ENCODE measurements at regions not wholly inside any gene's neighbourhood (a gene's known extent, or its start where the extent isn't known, plus 50 kb on each side); places are given as distances from the start of the nearest gene placed in this dataset.
A peak's percentile ranks its signal among the peaks of the same experiment; 100 is the strongest.
"Not testable (repeated sequence)": the region's sequence is repeated elsewhere in the genome, so short reads cannot be mapped to it uniquely, and the experiment has no call there.

DNA sequence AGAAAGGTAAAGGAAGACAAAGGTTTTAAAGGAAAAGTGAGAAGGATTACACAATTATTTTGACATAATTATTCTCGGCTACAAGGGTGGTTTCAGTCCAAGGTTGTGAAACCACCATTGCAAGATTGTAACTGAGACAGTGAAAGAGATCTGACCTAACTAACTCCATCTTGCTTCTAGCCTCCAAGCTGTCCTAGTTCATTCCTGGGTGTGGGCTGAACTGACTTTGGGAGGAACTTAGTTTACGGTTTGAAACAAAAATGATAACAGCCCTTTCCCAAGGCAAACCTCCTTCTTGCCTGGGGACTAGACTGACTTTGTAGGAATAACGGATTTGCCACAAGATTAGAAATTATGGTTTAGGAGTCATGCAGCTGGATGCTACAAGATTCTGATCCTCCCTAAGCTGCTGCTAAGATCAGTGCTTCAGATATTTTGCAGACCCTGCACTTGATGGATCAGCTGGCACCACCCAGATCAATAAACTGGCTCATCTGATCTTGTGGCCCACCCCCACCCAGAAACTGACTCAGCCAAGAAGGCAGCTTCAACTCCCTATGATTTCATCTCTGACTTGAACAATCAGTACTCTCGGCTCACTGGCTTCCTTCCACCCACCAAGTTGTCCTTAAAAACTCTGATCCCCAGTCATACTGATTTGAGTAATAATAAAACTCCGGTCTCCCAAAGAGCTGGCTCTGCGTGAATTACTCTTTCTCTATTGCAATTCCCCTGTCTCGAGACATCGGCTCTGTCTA is 57.7 kb upstream of the AADACL2 start:
- H3K27me3 ChIP-seq = 0 out of 2 replicates have a peak, but pooled peaks cover 4% of the 10 kb centered on the region
- no peak for DNase-seq
- no peak overlapping the region for H3K4me3 ChIP-seq
- H3K9me3 ChIP-seq = peaks cover 3% of the 10 kb centered on the region; the same call in 1 of the 2 replicates
- H3K36me3 ChIP-seq = no peaks in the 10 kb centered on the region

DNA sequence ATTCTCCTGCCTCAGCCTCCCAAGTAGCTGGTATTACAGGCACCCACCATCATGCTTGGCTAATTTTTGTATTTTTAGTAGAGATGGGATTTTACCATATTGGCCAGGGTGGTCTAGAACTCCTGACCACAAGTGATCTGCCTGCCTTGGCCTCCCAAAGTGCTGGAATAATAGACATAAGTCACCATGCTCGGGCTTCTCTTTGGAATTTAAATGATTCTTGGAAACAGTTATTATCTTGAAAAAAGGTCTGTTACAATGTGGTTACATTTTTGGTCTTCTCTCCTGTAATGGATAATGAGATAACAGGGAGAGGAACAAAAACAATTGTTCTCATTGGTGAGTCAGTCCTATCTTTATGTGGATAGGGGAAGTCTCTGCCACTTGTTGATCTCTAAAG is 59.8 kb upstream of the AADACL2 start:
- no peak for DNase-seq
- 0 out of 2 replicates have a peak, but pooled peaks cover 4% of the 10 kb centered on the region for H3K27me3 ChIP-seq
- H3K36me3 ChIP-seq = no peaks in the 10 kb centered on the region
- H3K4me3 ChIP-seq = no peak overlapping the region
- peaks cover under 1% of the 10 kb centered on the region for H3K9me3 ChIP-seq

DNA sequence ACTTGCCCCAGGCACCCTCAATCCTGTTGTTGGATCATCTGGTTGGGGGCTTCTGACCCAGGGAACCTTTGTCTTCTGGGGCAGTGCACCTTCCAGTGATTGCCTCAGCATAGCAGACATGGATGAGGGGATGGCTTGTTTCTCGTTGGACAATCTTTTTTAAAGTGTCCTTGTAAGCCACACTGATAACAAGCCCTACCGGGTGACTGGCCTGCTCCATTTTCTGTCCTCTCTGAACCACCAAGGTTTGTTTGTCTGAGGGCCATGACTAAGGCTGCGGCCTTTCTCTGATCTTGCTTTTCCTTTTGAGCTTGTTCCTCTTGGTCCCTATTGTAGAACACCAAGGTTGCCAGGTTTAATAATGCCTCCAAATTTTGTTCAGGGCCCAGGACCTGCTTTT is 66.0 kb upstream of the AADACL2 start:
- H3K4me3 ChIP-seq, H3K27me3 ChIP-seq, H3K36me3 ChIP-seq, H3K9me3 ChIP-seq, DNase-seq: not testable (repeated sequence)

DNA sequence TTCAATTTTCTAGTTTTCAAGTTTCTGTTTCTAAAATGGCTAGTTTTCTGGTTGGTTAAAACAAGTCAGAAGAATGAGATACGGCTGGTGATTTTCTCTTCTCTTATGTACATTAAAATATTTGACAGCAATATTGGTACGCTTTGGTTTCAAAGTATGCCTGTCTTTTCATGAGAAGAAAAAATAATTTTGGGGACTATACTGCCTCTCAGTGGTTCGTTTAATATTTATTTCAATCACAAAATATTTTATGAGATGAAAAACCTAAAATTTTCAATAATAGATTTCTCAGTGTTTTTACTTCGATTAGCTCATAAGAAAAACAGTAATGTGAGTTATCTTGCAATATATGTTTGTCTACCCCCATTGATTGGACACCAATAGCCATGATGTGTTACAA is 72.8 kb upstream of the AADACL2 start:
- H3K4me3 ChIP-seq = no peak overlapping the region
- H3K9me3 ChIP-seq = no peaks in the 10 kb centered on the region
- H3K27me3 ChIP-seq = no peaks in the 10 kb centered on the region
- no peak for DNase-seq
- no peaks in the 10 kb centered on the region for H3K36me3 ChIP-seq

DNA sequence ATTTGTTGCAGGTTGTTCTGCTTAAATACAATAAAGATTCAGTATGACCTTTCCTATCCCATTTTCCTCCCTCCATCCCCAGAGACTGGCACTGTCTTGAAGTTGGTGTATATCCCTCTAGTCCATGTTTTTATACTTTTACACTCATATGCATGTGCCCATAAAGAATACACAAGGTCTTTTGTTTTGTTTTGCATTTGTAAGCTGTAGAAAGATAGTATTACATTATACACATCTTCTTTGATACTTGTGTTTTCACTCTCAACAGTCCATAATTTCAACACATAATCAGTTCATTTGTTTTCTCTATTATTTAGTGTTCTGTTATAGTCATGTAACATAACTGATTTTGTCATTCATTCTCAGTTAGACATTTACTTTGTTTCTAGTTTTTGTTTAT is 88.7 kb upstream of the AADACL2 start:
- no peaks in the 10 kb centered on the region for H3K36me3 ChIP-seq
- H3K27me3 ChIP-seq = no peaks in the 10 kb centered on the region
- H3K4me3 ChIP-seq = no peak overlapping the region
- no peaks in the 10 kb centered on the region for H3K9me3 ChIP-seq
- no peak for DNase-seq

DNA sequence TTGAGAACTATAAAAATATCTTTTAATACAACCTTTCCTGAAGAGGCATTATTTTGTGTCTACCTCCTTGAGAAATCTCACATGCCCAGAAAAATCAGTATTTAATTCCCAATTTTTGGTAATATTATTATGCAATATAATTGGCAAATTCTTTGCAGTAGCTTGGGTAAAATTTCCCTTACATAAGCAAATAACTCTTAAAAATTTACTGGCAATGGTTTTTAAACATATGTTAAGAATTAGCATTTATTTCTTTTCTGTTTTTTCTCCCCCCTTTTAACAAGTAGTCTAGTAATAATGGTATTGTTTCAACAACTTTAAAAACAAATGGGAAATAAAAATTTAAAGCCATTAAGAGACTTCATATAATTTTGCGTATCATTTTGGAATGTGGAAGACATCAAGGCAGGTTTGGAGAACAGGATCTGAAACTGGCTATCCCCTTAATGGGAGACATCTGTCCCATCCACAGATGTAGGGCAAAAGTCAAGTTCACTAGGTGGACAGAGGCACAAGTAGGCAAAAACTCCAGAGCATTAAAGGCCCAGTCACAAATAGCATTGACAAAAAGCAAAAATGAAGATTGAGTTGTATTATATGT is 89.6 kb upstream of the AADACL2 start:
- no peak for DNase-seq
- Histone ChIP-seq H3K4me3 (no peak overlapping the region), H3K9me3 (no peaks in the 10 kb centered on the region)

DNA sequence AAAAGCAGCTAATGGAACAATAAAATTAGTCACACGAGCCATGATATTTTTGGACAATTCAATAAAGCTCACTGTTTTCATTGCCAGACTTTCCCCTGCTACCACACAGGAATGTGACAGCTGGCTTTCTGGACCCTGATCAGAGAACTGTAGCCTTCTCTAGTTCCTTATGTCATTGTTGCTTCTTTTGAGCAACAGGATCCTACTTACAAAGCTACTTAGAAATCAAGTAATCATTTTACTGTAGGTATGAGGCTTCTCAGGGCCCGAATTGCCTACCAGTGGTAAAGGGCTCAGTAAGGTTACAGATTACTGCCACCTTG is 94.3 kb upstream of the AADACL2 start:
- H3K4me3 ChIP-seq = no peak overlapping the region
- no peaks in the 10 kb centered on the region for H3K9me3 ChIP-seq
- H3K27me3 ChIP-seq = no peaks in the 10 kb centered on the region
- DNase-seq = peak; percentile 19
- no peaks in the 10 kb centered on the region for H3K36me3 ChIP-seq

More for the DNA sequence above, 89.6 kb upstream of the AADACL2 start:
- Histone ChIP-seq H3K36me3 (no peaks in the 10 kb centered on the region), H3K27me3 (no peaks in the 10 kb centered on the region)

DNA sequence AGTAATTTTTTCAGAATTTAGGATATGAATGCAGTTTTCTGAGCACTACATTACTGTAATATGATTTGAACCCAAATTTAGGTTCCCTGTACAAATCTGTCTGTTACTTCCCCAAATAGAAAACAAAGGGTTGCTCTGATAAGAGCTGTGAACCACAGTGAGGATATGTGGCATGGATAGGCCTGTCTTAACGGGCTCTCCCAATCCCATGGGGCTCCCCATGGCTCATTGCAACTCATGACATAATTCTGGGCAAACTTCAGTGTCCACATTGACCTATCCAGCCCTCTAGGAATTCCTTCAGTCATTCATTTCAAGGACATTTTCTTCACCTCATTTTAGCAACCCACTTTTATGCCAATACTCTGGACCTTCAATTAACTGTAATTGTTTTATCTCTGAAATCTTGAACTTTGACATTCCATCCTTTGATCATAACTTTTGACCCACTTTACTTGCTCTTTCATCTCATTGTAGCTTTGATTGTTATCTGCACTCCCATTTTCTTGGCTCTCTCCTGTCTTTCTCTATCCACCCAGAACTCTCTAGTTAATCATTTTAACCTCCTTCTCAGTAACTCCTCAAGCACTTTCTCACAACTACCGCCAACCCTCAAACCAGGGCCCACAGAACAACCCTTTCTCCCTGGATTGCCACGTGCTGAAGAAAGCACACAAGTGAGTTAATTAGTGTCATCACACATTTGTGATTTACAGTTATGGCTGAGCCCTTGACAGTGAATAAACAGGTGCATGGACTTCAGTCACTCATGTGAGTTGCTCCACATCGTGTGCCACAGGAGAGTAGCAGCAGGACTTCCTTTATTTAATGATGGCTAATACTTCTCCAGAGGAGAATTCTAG is 94.9 kb upstream of the AADACL2 start:
- DNase-seq = no peak
- H3K9me3 ChIP-seq = no peaks in the 10 kb centered on the region
- no peaks in the 10 kb centered on the region for H3K36me3 ChIP-seq
- no peaks in the 10 kb centered on the region for H3K27me3 ChIP-seq
- no peak overlapping the region for H3K4me3 ChIP-seq

DNA sequence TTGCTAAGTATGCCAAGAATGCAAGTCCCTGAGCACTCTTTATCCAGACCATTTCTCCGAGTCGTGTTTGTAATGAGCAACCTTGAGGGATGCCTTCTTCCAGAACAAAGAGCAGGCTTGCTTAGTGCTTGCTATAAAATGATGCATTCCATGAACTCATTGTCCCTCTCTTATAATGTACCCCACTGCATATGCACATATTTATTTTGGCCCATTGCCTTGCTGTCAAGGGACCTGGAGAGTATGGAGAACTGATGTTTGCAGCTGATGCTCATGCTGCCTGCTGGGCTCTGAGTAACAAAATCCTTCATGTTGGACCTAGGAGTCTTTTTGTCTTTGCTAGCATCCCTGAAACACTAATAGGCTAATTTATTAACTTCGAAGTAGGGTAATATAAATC is 97.8 kb upstream of the AADACL2 start:
- no peaks in the 10 kb centered on the region for H3K36me3 ChIP-seq
- no peaks in the 10 kb centered on the region for H3K27me3 ChIP-seq
- no peaks in the 10 kb centered on the region for H3K9me3 ChIP-seq
- DNase-seq = no peak
- H3K4me3 ChIP-seq = no peak overlapping the region

DNA sequence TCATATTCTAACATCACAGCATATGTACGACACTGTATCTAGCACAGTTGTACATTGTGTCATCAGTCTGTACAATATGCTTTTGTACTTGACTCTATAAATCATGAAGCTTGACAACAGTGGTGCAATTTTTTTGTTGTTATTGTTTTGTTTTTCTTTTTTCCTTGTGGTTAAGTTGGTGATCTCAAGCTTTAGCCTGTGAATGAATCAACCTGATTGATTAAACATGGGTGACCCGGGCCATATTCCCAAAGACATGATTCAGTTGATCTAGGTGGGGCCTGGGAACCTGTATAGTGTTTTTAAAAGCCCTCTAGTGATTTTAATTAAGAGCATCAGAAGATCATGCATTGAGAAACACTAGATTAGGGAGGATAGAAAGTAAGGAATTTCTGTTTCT is 101.8 kb upstream of the AADACL2 start:
- no peaks in the 10 kb centered on the region for H3K27me3 ChIP-seq
- H3K9me3 ChIP-seq = no peaks in the 10 kb centered on the region
- H3K36me3 ChIP-seq = no peaks in the 10 kb centered on the region
- DNase-seq = no peak
- no peak overlapping the region for H3K4me3 ChIP-seq

DNA sequence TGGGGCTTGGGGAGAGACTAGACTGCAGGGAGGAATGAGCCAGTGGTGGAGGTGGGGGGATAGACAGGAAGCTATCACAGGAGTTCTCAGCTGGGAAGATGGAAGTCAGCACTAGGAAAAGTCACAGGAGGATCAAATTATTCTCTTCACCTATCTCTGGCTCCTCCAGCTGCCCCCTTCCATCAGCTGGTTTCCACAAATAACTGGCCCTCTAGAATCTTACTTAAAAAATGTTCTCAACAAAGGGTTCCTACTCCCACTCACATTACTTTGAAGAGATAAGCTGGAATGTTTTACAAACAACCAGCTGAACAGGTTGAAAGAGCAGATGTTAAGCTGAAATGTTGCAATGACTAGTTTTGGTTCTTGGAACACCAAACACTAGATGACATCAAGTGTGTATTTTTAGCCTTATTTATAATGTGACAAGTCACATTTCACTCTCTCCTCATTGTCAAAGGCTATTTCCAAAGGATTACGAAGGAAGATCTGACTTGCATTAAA is 102.7 kb upstream of the AADACL2 start:
- no peak overlapping the region for H3K4me3 ChIP-seq
- DNase-seq = no peak
- H3K27me3 ChIP-seq = no peaks in the 10 kb centered on the region
- no peaks in the 10 kb centered on the region for H3K9me3 ChIP-seq
- H3K36me3 ChIP-seq = no peaks in the 10 kb centered on the region

DNA sequence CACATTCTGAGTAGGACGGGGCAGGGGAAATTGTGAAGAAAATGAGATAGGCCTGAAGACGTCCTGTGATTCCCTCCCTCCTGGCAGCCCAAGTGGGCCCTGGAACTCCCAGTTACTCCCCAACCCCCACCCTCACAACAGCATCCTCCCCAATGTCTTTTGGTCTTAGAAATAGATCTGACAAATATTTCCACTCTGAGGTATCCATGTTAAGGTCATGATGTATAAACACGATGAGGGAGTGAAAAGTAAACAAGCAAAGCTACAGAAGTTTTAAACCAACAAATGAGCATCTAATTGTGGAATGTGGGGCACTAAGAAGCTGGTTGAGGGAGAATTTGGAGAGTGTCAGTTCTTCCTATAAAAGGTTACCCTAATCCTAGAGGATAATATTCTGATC is 103.7 kb upstream of the AADACL2 start:
- Histone ChIP-seq H3K27me3 (no peaks in the 10 kb centered on the region), H3K36me3 (no peaks in the 10 kb centered on the region), H3K4me3 (no peak overlapping the region), H3K9me3 (no peaks in the 10 kb centered on the region)
- no peak for DNase-seq

DNA sequence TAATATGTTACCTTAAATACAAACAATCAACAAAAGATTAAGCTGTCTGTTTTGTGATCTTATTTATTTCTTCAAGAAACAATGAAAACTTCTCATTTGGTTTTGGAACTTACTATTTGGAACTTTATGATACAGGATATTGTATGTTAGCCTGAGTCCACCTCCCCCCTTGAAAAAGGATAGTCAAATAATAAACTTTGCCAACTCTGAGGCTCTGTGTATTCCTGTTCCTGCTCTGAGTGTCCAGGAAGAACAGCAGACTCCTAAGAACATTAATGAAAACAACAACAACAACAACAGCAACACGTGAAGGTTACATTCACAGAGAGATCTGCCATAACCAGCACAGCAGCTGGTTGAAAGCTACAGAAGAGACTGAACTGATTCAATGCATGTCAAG is 108.1 kb upstream of the AADACL2 start:
- Histone ChIP-seq H3K27me3 (no peaks in the 10 kb centered on the region), H3K9me3 (no peaks in the 10 kb centered on the region), H3K36me3 (no peaks in the 10 kb centered on the region), H3K4me3 (no peak overlapping the region)
- DNase-seq = no peak

DNA sequence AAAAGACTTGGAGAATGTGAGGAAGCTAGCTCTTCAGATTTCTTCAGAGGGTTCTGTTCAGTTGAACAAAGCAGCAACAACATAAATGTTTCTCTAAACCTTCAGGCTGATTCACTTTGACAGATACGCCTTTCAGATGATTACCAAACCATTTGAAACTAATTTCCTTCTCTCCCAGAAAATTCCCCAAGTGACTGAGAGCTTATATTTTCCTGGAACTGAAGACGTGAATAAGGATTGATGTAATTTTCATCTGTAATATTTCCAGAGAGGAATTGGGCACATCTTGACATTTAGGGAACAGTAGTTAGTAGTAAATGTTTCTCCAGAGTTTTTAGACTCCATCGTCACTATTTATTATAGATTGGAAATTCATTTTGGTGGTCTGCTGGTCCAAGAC is 108.6 kb upstream of the AADACL2 start:
- Histone ChIP-seq H3K27me3 (no peaks in the 10 kb centered on the region), H3K9me3 (no peaks in the 10 kb centered on the region), H3K4me3 (no peak overlapping the region), H3K36me3 (no peaks in the 10 kb centered on the region)
- DNase-seq = no peak

DNA sequence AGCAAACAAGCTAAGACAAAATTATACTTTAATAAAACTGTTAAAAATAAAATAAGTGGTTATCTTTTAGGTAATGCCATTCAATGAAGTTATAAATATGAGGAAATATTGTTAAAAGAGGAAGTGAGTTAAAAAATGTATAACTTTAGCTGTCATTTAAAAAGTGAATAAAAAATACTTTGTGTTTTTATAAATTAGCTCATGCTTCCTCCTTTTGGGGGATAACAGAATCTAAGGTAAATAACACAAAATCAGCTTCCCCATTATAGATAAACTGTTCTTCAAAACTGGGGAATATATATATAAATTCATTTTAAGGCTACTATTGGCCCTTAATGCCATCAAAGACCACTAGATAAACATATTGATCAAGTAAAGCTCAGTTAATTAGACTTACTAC is 113.7 kb upstream of the AADACL2 start:
- Histone ChIP-seq H3K9me3 (no peaks in the 10 kb centered on the region), H3K4me3 (no peak overlapping the region), H3K36me3 (no peaks in the 10 kb centered on the region), H3K27me3 (no peaks in the 10 kb centered on the region)
- DNase-seq = no peak

DNA sequence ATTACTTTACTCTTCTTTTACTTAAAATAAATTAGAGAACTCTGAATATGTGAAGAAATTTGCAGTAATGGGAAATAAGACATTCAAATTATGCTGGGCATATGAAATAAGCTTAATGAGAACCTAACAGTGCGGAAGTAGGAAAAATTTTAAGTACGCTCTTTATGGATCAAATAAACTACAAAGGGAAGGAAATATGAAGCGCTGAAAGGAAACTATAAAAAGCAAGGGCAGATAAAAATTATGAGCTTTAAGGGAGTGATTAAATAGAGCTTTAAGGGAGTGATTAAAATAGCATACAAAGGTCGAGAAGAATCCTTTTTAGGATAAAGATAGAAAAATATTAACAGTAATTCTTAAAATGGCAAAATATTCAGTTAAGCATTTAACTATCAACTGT is 118.3 kb upstream of the AADACL2 start:
- H3K9me3 ChIP-seq = peaks cover 2% of the 10 kb centered on the region
- no peak for DNase-seq
- no peaks in the 10 kb centered on the region for H3K36me3 ChIP-seq
- no peak overlapping the region for H3K4me3 ChIP-seq
- no peaks in the 10 kb centered on the region; the same call in 1 of the 2 replicates for H3K27me3 ChIP-seq

DNA sequence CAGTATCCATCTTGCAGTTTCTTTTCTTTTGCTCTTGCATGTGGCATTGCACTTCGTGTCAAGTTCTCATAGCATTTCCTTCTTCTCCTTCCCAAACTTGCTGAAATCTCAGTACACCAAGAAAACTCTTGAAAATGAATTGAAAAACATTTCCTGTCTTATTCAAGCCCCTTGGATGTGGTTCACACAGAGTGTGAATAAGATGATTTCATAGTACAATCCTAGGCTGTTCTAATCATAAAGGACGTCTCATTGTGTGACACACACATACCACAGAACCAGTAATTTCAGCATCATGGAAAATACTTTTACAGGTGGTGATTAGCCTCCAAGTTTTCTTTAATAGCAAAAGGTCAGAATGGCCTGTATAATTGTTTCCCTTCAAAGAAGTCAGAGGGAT is 121.6 kb upstream of the AADACL2 start:
- no peaks in the 10 kb centered on the region; the same call in 1 of the 2 replicates for H3K27me3 ChIP-seq
- DNase-seq = no peak
- H3K9me3 ChIP-seq = peaks cover 2% of the 10 kb centered on the region
- H3K36me3 ChIP-seq = no peaks in the 10 kb centered on the region
- no peak overlapping the region for H3K4me3 ChIP-seq
